ENCODE measurements at regions not wholly inside any gene's neighbourhood (a gene's known extent, or its start where the extent isn't known, plus 50 kb on each side); places are given as distances from the start of the nearest gene placed in this dataset.

DNA sequence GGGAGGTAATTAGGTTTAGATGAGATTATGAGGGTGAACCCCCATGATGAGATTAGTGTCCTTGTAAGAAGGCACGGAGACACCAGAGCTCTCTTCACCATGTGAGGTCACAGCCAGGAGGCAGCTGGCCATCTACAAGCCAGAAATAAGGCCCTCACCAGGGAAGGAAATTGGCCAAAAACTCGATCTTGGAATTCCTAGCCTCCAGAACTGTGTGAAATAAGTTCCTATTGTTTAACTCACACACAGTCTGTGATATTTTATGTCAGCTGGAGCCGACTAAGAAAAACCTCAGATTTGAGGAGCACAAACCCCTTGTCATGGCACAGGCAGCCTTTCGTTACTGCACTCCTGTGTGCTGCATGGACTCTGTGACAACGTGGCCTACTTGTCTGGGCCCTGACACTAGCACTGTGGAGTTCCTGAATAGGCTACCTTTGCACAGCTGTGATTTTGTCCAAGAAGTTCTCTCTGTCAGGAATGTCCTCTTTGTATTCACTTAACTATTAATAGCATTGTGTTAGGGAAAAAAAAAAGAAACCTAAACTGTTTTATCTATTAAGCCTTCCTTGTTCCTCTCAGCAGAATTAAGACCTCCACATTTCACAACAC, 319.8 kb downstream of the TDRD15 start:
- TF ChIP-seq, protein P1, sequence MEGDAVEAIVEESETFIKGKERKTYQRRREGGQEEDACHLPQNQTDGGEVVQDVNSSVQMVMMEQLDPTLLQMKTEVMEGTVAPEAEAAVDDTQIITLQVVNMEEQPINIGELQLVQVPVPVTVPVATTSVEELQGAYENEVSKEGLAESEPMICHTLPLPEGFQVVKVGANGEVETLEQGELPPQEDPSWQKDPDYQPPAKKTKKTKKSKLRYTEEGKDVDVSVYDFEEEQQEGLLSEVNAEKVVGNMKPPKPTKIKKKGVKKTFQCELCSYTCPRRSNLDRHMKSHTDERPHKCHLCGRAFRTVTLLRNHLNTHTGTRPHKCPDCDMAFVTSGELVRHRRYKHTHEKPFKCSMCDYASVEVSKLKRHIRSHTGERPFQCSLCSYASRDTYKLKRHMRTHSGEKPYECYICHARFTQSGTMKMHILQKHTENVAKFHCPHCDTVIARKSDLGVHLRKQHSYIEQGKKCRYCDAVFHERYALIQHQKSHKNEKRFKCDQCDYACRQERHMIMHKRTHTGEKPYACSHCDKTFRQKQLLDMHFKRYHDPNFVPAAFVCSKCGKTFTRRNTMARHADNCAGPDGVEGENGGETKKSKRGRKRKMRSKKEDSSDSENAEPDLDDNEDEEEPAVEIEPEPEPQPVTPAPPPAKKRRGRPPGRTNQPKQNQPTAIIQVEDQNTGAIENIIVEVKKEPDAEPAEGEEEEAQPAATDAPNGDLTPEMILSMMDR (conservative IDR thresholded peaks at IDR 0.05), result no peak
- TF ChIP-seq ZFX (IDR thresholded peaks at IDR 0.05), result no peak

All from C4-2B (cell line).